ENCODE measurements at regions not wholly inside any gene's neighbourhood (a gene's known extent, or its start where the extent isn't known, plus 50 kb on each side); places are given as distances from the start of the nearest gene placed in this dataset.
A peak's percentile ranks its signal among the peaks of the same experiment; 100 is the strongest.
"Not testable (repeated sequence)": the region's sequence is repeated elsewhere in the genome, so short reads cannot be mapped to it uniquely, and the experiment has no call there.

DNA sequence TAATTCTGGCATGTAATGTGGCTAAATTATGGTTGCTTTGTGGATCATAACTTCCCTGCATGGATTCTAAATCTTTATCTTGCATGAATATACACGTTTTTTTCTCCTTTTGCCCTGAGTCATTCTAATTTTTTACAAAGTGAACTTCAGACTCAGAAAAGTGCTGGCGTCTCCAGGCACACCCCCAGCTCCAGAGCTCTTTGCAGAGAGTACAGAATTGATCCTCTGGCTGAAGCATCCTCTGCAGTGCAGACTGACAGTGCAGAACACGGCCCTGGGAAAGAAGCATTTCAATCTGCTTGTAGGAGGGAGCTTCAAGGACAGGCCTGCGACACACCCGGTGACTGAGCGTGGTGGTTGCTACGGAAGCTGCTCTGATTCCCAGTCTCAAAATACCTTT is 228.1 kb downstream of the FGF9 start:
- Mint-ChIP-seq H3K36me3 (ENCODE audit: low read depth) (no peaks in the 10 kb centered on the region), H3K4me1 (peaks cover 3% of the 10 kb centered on the region), H3K27me3 (no peaks in the 10 kb centered on the region), H3K9me3 (no peaks in the 10 kb centered on the region), H3K4me3 (no peak overlapping the region), H3K27ac (no peak overlapping the region)
- no peak for ATAC-seq (replicated peaks)

DNA sequence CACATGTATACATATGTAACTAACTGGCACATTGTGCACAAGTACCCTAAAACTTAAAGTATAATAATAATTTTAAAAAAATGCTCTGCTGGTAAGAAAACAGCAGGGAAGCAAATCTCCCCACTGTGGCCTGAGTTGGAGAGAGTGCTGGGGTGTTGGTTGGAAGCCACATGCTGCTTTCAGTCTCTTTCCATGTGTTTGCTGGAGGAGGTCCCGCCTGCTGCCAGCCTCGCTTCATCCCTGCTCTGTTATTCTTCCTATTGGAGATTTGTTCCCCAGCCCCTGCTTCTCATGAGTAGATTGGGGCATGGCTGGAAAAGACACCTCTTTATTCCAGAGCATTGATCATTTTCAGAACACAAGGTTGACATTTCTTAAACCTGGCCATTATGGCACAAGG is 230.5 kb downstream of the FGF9 start:
- Mint-ChIP-seq H3K36me3 (ENCODE audit: low read depth) (no peaks in the 10 kb centered on the region), H3K4me1 (no peaks in the 10 kb centered on the region), H3K27me3 (no peaks in the 10 kb centered on the region), H3K9me3 (no peaks in the 10 kb centered on the region), H3K4me3 (no peak overlapping the region), H3K27ac (no peak overlapping the region)
- ATAC-seq (replicated peaks), result no peak

DNA sequence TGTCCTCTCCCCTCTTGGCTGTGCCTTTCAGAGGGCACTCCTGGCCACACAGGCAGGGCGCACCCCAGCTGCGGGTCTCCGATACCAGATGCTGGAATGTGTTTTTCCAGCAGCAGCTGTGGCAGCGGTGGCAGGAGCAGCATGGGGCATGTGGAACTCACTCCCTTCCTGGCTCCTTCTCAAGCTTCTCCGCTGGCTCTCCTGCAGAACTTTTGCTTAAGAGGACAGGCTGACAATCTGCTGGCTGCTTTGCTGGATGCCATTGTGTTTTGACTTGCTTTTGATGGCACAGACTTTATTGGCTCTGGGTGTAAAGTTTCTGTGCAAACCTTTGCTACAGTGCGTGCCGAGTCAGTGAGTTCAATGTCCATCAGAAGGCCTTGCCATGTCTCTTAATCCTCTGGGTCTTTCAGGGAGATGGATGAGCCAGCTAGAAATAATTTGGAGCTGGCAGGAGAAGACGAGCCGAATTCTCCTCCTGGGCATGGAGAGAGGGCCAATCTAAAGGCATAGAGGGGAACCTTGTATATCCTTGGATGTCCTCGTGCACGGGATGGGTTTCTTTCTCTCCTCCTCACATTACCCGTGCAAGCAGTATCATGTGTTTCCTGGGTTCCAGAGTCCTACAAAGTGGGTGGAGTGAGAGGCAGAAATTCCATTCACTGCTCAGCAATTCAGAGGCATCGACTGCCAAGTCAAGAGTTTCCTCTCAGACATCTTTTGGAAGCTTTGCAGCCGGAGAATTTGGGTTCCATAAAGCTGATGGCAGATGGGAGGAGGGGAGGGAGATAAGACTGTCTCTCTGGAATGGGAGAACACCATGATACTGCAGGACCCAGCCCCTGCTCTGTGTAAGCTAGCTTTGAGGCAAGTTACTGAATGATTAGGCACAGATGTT is 231.2 kb downstream of the FGF9 start:
- Mint-ChIP-seq H3K36me3 (ENCODE audit: low read depth) (no peaks in the 10 kb centered on the region), H3K27ac (no peak overlapping the region), H3K27me3 (no peaks in the 10 kb centered on the region), H3K4me3 (no peak overlapping the region), H3K4me1 (no peaks in the 10 kb centered on the region), H3K9me3 (no peaks in the 10 kb centered on the region)
- ATAC-seq (replicated peaks), result no peak

DNA sequence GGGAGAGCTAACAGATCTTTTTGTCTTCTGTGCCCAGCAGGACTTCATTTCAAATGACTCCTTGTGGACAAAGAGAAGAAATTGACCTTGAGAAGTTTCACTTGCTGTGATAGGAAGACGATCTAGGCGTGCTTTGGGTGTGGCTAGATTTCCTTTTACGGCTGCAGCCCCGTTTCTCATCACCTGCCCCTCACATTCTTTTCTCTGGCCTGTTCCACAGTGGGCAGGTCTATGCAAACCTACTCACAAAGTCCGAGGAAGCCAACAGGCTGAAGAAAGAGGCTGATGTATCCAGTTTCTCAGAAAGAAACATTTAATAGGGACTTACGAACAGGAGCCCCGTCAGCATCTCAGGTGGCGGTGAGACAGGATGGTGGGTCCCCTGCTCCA is 231.8 kb downstream of the FGF9 start:
- no peaks in the 10 kb centered on the region for H3K27me3 Mint-ChIP-seq
- no peak overlapping the region for H3K4me3 Mint-ChIP-seq
- H3K27ac Mint-ChIP-seq, result no peak overlapping the region
- no peaks in the 10 kb centered on the region for H3K4me1 Mint-ChIP-seq
- no peaks in the 10 kb centered on the region for H3K9me3 Mint-ChIP-seq
- no peak for ATAC-seq (replicated peaks)
- no peaks in the 10 kb centered on the region for H3K36me3 Mint-ChIP-seq (ENCODE audit: low read depth)

DNA sequence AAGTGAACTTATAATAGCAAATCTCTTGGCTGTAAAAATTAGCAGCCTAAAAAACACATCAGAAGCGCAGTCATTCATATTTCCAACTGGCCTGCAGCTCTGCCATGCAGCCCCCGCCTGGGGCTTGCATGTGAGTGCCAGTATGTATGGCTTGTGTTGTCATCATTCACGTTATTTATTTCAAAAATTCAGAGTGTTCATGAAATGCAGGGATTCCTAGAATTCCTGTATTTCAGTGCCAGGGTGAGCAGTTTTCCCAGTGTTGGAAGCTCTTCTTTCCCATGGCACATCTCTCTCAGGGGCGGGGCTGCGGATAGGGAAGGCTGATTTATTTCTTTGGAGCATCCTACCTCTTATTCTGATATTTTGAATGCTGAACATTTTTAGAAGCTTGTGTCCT is 234.6 kb downstream of the FGF9 start:
- Mint-ChIP-seq H3K4me1 (no peaks in the 10 kb centered on the region), H3K36me3 (ENCODE audit: low read depth) (no peaks in the 10 kb centered on the region), H3K4me3 (no peak overlapping the region), H3K9me3 (no peaks in the 10 kb centered on the region), H3K27ac (no peak overlapping the region), H3K27me3 (peaks cover 4% of the 10 kb centered on the region)
- no peak for ATAC-seq (replicated peaks)

DNA sequence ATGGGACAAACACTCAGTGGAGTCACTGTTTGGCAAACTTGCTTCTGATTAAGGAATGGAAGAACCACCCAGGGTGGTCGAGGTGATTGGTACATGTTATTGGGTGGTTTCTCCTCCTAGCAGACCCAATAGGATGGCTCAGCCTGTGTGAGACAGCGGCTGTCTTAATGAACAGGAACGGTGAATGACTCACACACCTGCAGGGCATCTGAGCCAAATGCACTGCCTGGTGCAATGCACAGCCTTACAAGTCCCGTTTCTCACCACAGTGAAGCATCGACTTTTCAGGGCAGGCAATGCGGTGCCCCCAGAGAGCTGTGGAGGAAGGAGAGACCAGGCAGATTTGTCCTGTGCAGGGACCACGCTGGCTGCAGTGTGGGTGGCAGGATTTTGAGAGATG is 238.5 kb downstream of the FGF9 start:
- Mint-ChIP-seq H3K9me3 (no peaks in the 10 kb centered on the region), H3K4me1 (no peaks in the 10 kb centered on the region), H3K27ac (no peak overlapping the region), H3K4me3 (no peak overlapping the region), H3K27me3 (peaks cover 4% of the 10 kb centered on the region), H3K36me3 (ENCODE audit: low read depth) (no peaks in the 10 kb centered on the region)
- ATAC-seq (replicated peaks), result no peak

DNA sequence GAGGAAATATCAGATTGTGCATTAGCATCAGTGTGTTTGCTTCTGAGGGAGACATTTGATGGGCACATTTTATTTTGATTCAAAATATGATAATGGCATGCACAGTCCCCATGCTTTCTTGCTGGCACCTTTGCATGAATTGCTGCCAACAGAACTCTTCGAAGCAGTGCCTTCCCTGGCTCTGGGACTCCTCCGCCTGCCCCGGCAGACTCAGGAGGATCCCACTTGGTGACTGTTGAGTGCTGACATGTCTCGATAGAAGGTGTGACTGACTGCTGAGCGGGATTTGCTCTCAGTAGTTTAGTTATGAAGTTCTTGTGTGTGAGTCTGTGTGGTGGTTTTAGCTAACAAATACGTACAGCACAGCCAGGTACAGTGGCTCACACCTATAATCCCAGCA is 239.7 kb downstream of the FGF9 start:
- H3K27me3 Mint-ChIP-seq, result peaks cover 4% of the 10 kb centered on the region
- H3K4me3 Mint-ChIP-seq, result no peak overlapping the region
- no peaks in the 10 kb centered on the region for H3K9me3 Mint-ChIP-seq
- H3K4me1 Mint-ChIP-seq, result no peaks in the 10 kb centered on the region
- no peak overlapping the region for H3K27ac Mint-ChIP-seq
- H3K36me3 Mint-ChIP-seq (ENCODE audit: low read depth), result no peaks in the 10 kb centered on the region
- no peak for ATAC-seq (replicated peaks)

DNA sequence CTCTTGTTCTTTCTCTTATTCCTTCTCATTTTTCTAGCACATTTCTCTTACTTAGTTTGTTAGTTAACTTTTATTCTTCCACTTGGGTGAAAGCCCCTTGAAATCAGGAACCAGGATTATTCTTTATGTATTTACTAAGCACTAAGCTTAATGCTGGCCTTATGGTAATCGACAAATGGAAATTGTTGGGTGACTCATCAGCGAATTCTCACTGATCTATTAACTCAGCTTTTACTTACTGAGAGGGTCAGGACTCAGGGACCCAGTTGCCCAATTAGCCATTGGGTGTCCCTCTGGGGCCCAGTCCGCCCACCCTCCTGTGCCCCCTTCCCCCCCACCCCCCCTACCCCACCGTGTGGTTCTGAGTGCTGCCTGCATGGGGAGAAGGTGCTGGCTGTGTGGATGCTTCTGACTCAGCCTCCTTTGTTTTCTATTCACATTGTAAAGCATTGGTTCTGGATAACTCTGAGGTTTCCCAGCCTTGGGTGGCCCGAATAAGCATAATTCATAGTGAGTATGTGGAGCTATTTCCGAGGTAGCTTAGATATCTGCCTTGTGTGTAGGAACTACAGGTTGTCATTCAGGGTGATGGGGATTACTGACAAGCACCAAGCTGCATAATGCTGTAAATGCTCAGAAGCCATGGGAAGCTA is 240.9 kb downstream of the FGF9 start:
- peaks cover 4% of the 10 kb centered on the region for H3K27me3 Mint-ChIP-seq
- no peaks in the 10 kb centered on the region for H3K9me3 Mint-ChIP-seq
- no peak overlapping the region for H3K4me3 Mint-ChIP-seq
- no peaks in the 10 kb centered on the region for H3K36me3 Mint-ChIP-seq (ENCODE audit: low read depth)
- no peak for ATAC-seq (replicated peaks)
- no peak overlapping the region for H3K27ac Mint-ChIP-seq
- H3K4me1 Mint-ChIP-seq, result no peaks in the 10 kb centered on the region

DNA sequence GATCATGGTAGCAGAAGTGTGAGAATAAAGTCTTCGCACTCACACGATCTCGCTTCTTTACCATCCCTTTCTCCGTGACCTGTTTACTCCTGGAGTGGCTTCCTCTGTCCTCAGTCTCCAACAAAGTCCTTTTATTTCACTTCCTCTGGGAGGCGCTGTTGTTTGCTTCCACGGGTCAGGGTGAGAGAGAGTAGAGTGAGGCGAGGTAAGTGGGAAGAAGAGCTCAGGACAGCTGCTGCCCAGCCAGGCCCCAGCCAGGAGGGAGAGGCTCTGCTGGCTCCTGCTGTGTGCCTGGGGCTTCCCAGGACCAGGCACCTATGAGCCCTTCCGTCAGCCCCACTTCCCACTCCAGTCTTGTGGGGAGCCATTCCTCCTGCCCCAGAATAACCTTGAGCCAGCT is 242.1 kb downstream of the FGF9 start:
- ATAC-seq (replicated peaks), result peak; percentile 24
- Mint-ChIP-seq H3K27me3 (peaks cover 4% of the 10 kb centered on the region), H3K4me1 (no peaks in the 10 kb centered on the region)

DNA sequence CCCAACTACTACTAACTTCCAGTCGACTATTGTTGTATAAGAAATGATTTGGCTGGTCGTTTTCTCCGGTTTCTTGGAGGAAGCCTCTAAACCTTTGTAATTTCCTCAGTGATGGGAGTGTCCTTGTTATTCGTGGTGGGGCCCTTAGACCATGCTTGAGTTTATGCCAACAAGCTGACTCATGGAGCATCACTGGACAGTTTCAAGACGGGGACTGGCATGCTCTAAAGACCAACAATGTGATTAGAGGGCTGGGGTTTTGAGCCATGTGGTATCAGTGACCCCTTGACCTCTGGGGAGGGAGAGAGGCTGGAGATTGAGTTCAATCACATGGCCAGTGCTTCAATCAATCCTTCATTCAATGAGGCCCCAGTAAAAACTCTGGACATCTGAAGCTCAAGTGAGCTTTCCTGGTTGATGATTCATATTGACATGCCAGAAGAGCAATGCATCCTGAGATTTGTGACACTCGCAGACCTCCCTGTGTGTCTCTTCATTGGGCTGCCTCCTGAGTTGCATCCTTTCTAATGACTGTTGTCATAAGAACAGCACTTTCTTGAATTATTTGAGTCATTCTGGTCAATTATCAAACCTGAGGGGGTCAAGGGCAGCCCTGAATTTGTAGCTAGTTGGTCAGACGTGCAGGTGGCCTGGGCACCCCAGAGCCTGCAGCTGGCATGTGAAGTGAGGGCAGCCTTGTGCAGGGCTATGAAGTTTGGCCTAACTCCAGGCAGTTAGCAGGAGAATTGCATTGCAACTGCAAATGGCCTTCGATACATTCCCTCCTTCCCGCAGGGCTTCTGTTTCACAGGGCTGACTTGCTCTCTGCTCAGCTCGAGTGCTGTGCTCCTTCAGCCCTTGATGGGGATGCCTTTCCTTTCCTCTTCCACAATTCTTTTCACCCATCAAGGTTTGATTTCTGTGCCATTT is 246.5 kb downstream of the FGF9 start:
- no peak overlapping the region for H3K4me3 Mint-ChIP-seq
- no peaks in the 10 kb centered on the region for H3K4me1 Mint-ChIP-seq
- no peak for ATAC-seq (replicated peaks)
- H3K36me3 Mint-ChIP-seq (ENCODE audit: low read depth), result no peaks in the 10 kb centered on the region
- no peaks in the 10 kb centered on the region for H3K9me3 Mint-ChIP-seq
- H3K27ac Mint-ChIP-seq, result no peak overlapping the region
- H3K27me3 Mint-ChIP-seq, result no peaks in the 10 kb centered on the region

More for the DNA sequence above, 242.1 kb downstream of the FGF9 start:
- Mint-ChIP-seq H3K27ac (no peak overlapping the region), H3K9me3 (no peaks in the 10 kb centered on the region), H3K4me3 (no peak overlapping the region), H3K36me3 (ENCODE audit: low read depth) (no peaks in the 10 kb centered on the region)

DNA sequence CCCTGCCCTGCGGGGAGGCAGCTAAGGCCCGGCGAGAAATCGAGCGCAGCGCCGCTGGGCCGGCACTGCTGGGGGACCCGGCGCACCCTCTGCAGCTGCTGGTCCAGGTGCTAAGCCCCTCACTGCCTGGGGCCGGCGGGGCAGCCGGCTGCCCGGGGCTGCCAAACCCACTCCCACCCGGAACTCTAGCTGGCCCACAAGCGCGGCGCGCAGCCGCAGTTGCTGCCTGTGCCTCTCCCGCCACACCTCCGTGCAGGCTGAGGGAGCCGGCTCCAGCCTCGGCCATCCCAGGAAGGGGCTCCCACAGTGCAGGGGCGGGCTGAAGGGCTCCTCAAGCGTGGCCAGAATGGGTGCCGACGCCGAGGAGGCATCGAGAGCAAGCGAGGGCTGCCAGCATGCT is 249.9 kb downstream of the FGF9 start:
- not testable (repeated sequence) for H3K4me3 Mint-ChIP-seq; H3K27ac Mint-ChIP-seq; H3K9me3 Mint-ChIP-seq; H3K4me1 Mint-ChIP-seq; H3K27me3 Mint-ChIP-seq; ATAC-seq (replicated peaks); H3K36me3 Mint-ChIP-seq (ENCODE audit: low read depth)

DNA sequence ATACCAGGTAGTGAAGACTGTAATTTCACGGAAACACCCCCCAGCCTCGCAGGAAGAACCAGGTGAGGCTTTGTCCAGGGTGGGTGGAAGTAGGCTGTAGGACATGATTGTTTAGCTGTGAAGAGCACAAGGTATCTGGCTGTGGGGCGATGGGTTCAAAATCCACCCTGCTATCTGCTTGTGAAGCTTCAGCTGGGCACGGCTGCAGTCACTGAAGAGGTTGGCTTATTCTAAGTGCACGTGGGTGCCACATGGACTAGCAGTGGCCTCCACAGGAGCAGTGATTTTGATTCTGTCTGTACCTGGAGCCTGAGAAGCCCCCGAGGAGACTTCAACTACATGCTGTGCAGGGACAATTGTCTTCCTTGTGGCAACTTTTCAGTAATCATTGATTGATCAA is 254.1 kb downstream of the FGF9 start:
- H3K4me3 Mint-ChIP-seq, result no peak overlapping the region

DNA sequence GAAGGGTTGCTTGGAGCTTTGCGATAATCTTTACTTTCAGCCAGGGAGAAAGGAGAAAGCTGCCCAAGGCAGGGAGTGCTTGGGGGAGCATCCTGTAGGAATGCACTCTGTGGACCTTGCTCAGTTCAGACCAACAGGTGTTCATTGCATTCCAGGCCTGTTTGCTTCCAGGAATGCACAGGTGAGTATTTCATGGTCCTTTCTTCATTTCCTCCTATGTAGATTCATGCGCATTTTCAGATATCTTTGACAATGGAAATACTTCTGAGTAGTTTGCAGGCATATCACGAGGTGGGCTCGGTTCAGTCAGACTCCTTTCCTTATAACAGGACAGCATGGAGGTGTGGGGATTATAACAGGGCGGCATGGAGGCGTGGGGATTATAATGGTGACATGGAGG is 254.8 kb downstream of the FGF9 start:
- H3K4me3 Mint-ChIP-seq, result no peak overlapping the region
- no peaks in the 10 kb centered on the region for H3K36me3 Mint-ChIP-seq (ENCODE audit: low read depth)
- H3K27me3 Mint-ChIP-seq, result no peaks in the 10 kb centered on the region
- no peak for ATAC-seq (replicated peaks)
- H3K9me3 Mint-ChIP-seq, result no peaks in the 10 kb centered on the region
- no peaks in the 10 kb centered on the region for H3K4me1 Mint-ChIP-seq
- H3K27ac Mint-ChIP-seq, result no peak overlapping the region

More for the DNA sequence above, 254.1 kb downstream of the FGF9 start:
- no peak for ATAC-seq (replicated peaks)
- Mint-ChIP-seq H3K27ac (no peak overlapping the region), H3K27me3 (no peaks in the 10 kb centered on the region), H3K9me3 (no peaks in the 10 kb centered on the region), H3K36me3 (ENCODE audit: low read depth) (no peaks in the 10 kb centered on the region), H3K4me1 (no peaks in the 10 kb centered on the region)

DNA sequence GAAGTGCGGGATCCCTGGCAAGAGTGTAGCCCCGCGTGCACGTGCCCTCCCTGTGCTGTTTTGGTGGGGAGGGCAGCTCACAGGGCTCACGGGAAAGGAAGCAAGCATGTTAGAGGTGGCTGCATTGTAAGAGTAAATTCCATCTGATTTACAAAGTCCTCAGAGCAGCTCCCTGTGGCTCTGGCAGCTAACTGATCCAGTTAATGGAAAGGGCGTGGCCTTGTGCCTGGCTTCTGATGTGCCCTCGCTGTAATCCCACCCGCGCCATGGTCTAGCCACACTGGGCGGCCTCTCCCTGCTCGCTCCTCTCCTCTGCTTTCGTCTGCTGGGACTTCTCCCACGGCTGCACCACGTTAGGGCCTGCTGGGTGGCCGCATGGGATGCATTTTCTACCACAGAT is 258.5 kb downstream of the FGF9 start:
- no peaks in the 10 kb centered on the region for H3K27me3 Mint-ChIP-seq
- no peaks in the 10 kb centered on the region for H3K9me3 Mint-ChIP-seq
- no peak overlapping the region for H3K27ac Mint-ChIP-seq
- ATAC-seq (replicated peaks), result no peak
- no peaks in the 10 kb centered on the region for H3K4me1 Mint-ChIP-seq
- no peaks in the 10 kb centered on the region for H3K36me3 Mint-ChIP-seq (ENCODE audit: low read depth)
- H3K4me3 Mint-ChIP-seq, result no peak overlapping the region
